Adrenal gland (tissue), 5 donors: ENCODE measurements at regions not wholly inside any gene's neighbourhood (a gene's known extent, or its start where the extent isn't known, plus 50 kb on each side); places are given as distances from the start of the nearest gene placed in this dataset.

Experiments used
- CTCF ChIP-seq, 6 experiments: fragments of 450-650 bp in 4 of 6; fragments of 200-600 bp in 2 of 6; sonication (generic) in 1 of 6; IDR thresholded peaks; 1 replicate in 5 of 6; 2 replicates in 1 of 6; pipeline versions ENCODE4 v1.5.1 to v1.8.0; 2016 to 2021; ENCODE audit warnings: antibody characterized with exemption in 6 of 6, mild to moderate bottlenecking in 2 of 6, moderate library complexity in 1 of 6
- POLR2A ChIP-seq, 2 donors: fragments of 450-650 bp; IDR thresholded peaks; one replicate each; pipeline ENCODE4 v1.6.1; 2017; ENCODE audit warnings: antibody characterized with exemption in 2 of 2, mild to moderate bottlenecking in 2 of 2, moderate library complexity in 1 of 2
- donor health status: DM: no; HTN: no; CAD: no.

- TF ChIP-seq CTCF (IDR thresholded peaks at IDR 0.05) = no peak
- TF ChIP-seq POLR2A (IDR thresholded peaks at IDR 0.05) = no peak
These were observed 607.4 kb downstream of the GATA3 start for GRCh38 chr10:8661886-8662285.
